Fibroblast of lung (primary cell): ENCODE measurements at regions not wholly inside any gene's neighbourhood (a gene's known extent, or its start where the extent isn't known, plus 50 kb on each side); places are given as distances from the start of the nearest gene placed in this dataset.
"Not testable (repeated sequence)": the region's sequence is repeated elsewhere in the genome, so short reads cannot be mapped to it uniquely, and the experiment has no call there.

Experiments used
- DNase-seq, 2 donors: peaks; one replicate each; pipeline versions ENCODE4 v3.0.0 to v3.0.0-alpha.2; 2010; ENCODE audit warnings: low read depth in 2 of 2
- H2AFZ ChIP-seq: 2 replicates; pipeline ENCODE4 v1.5.1; 2012; ENCODE audit warnings: low read length, control low read depth, inconsistent platforms
- H3K27ac ChIP-seq: 2 replicates; pipeline ENCODE4 v1.5.1; 2011; ENCODE audit warnings: low read length, control low read depth; ENCODE audit not compliant: insufficient read depth
- H3K27me3 ChIP-seq: 2 replicates; pipeline ENCODE4 v1.5.1; 2011; ENCODE audit warnings: mild to moderate bottlenecking, low read length; ENCODE audit not compliant: control insufficient read depth, insufficient read depth
- H3K36me3 ChIP-seq: 2 replicates; pipeline ENCODE4 v1.5.1; 2011; ENCODE audit warnings: low read length; ENCODE audit not compliant: control insufficient read depth, insufficient read depth
- H3K4me1 ChIP-seq: 2 replicates; pipeline ENCODE4 v1.5.1; 2011; ENCODE audit warnings: low read length; ENCODE audit not compliant: control insufficient read depth, insufficient read depth; ENCODE audit errors: extremely low read depth
- H3K4me2 ChIP-seq: 2 replicates; pipeline ENCODE4 v1.5.1; 2011; ENCODE audit warnings: low read length, control low read depth; ENCODE audit not compliant: insufficient read depth; ENCODE audit errors: extremely low read depth
- H3K4me3 ChIP-seq, 4 experiments: fragments of 200-600 bp in 1 of 4; sonication (generic) in 1 of 4; replicated peaks in 1 of 4; 2 replicates each; pipeline ENCODE4 v1.5.1; 2011 to 2016; ENCODE audit warnings: low read length in 4 of 4, low read depth in 3 of 4, mild to moderate bottlenecking in 3 of 4, control low read depth in 2 of 4, inconsistent platforms in 1 of 4, mixed read lengths in 1 of 4; ENCODE audit not compliant: insufficient read depth in 1 of 4; ENCODE audit errors: control extremely low read depth in 1 of 4
- H3K79me2 ChIP-seq: 2 replicates; pipeline ENCODE4 v1.5.1; 2012; ENCODE audit warnings: mild to moderate bottlenecking, low read length, inconsistent platforms; ENCODE audit not compliant: control insufficient read depth, insufficient read depth
- H3K9ac ChIP-seq: 2 replicates; pipeline ENCODE4 v1.5.1; 2011; ENCODE audit warnings: mild to moderate bottlenecking, low read length, control low read depth; ENCODE audit not compliant: insufficient read depth
- H3K9me3 ChIP-seq: 2 replicates; pipeline ENCODE4 v1.5.1; 2012; ENCODE audit warnings: low read depth, low read length; ENCODE audit not compliant: control insufficient read depth, insufficient read depth
- H4K20me1 ChIP-seq: 2 replicates; pipeline ENCODE4 v1.5.1; 2011; ENCODE audit warnings: low read length; ENCODE audit not compliant: control insufficient read depth, insufficient read depth; ENCODE audit errors: extremely low read depth
- CTCF ChIP-seq, 2 donors: IDR thresholded peaks in 1 of 2; conservative IDR thresholded peaks in 1 of 2; 1 replicate in 1 of 2; 2 replicates in 1 of 2; pipeline ENCODE4 v1.5.1; 2011 to 2012; ENCODE audit warnings: low read length in 2 of 2, control low read depth in 1 of 2, inconsistent platforms in 1 of 2, low read depth in 1 of 2, mild to moderate bottlenecking in 1 of 2
- EZH2 ChIP-seq: IDR thresholded peaks from 2 replicates; pipeline ENCODE4 v1.5.1; 2012; ENCODE audit warnings: low read length, control low read depth, mild to moderate bottlenecking; ENCODE audit errors: missing control alignments

- no peaks in the 10 kb centered on the region for H3K4me1 ChIP-seq
- H2AFZ ChIP-seq, result no peak overlapping the region
- H3K27me3 ChIP-seq, result no peaks in the 10 kb centered on the region
- no peaks in the 10 kb centered on the region for H3K36me3 ChIP-seq
- H4K20me1 ChIP-seq, result no peaks in the 10 kb centered on the region
- H3K79me2 ChIP-seq, result no peaks in the 10 kb centered on the region
- H3K4me3 ChIP-seq, result no peak overlapping the region
- DNase-seq, result peak in 1 of 2 donors; percentile 51
- TF ChIP-seq EZH2 (no peak), CTCF (conservative IDR thresholded peaks at IDR 0.05 in 1 of 2, IDR thresholded peaks at IDR 0.05 in 1 of 2; ENCODE audit: low read depth in 1 of 2, low read length in 2 of 2) (no peak)
- H3K4me2 ChIP-seq, result no peak overlapping the region
- H3K9ac ChIP-seq, result no peak overlapping the region
- no peaks in the 10 kb centered on the region for H3K9me3 ChIP-seq
- H3K27ac ChIP-seq, result no peak overlapping the region
Observed at GRCh38 chr2:152278526-152278925, 56.4 kb upstream of the FMNL2 start.

GRCh38 chr2:152279367-152279766, 55.6 kb upstream of the FMNL2 start:
- H3K9ac ChIP-seq, H3K27ac ChIP-seq, H3K36me3 ChIP-seq, H3K4me2 ChIP-seq, H3K4me1 ChIP-seq, H4K20me1 ChIP-seq, H3K9me3 ChIP-seq, H3K4me3 ChIP-seq, DNase-seq, H2AFZ ChIP-seq, H3K27me3 ChIP-seq, H3K79me2 ChIP-seq: not testable (repeated sequence)

GRCh38 chr2:152280780-152281179, 54.2 kb upstream of the FMNL2 start:
- Histone ChIP-seq H3K4me3 (no peak overlapping the region), H3K36me3 (no peaks in the 10 kb centered on the region), H3K4me1 (no peaks in the 10 kb centered on the region), H3K9ac (no peak overlapping the region), H2AFZ (no peak overlapping the region), H3K27me3 (no peaks in the 10 kb centered on the region), H4K20me1 (no peaks in the 10 kb centered on the region), H3K27ac (no peak overlapping the region), H3K4me2 (no peak overlapping the region), H3K79me2 (no peaks in the 10 kb centered on the region), H3K9me3 (no peaks in the 10 kb centered on the region)
- TF ChIP-seq CTCF (conservative IDR thresholded peaks at IDR 0.05 in 1 of 2, IDR thresholded peaks at IDR 0.05 in 1 of 2; ENCODE audit: low read depth in 1 of 2, low read length in 2 of 2), result no peak
- peak in 1 of 2 donors; percentile 20 for DNase-seq

GRCh38 chr2:152283392-152283791, 51.6 kb upstream of the FMNL2 start:
- Histone ChIP-seq H3K9me3 (no peaks in the 10 kb centered on the region), H4K20me1 (no peaks in the 10 kb centered on the region), H3K4me1 (no peaks in the 10 kb centered on the region), H3K9ac (no peak overlapping the region), H3K79me2 (no peaks in the 10 kb centered on the region), H3K4me2 (no peak overlapping the region), H2AFZ (no peak overlapping the region), H3K27me3 (no peaks in the 10 kb centered on the region), H3K27ac (no peak overlapping the region), H3K36me3 (no peaks in the 10 kb centered on the region), H3K4me3 (no peak overlapping the region)
- TF ChIP-seq EZH2 (no peak), CTCF (conservative IDR thresholded peaks at IDR 0.05 in 1 of 2, IDR thresholded peaks at IDR 0.05 in 1 of 2; ENCODE audit: low read depth in 1 of 2, low read length in 2 of 2) (no peak)
- DNase-seq, result no peak
